HepG2 (cell line): ENCODE measurements at regions not wholly inside any gene's neighbourhood (a gene's known extent, or its start where the extent isn't known, plus 50 kb on each side); places are given as distances from the start of the nearest gene placed in this dataset.

Experiments
- ATAC-seq: fragments of 200-7000 bp; cut with Tn5 transposase; 3 replicates; pipeline ENCODE4 v1.9.1; 2020; ENCODE audit warnings: mild to moderate bottlenecking, moderate library complexity
- BruUV-seq: library from RNA; stranded (reverse); fragments of 400-500 nt; replicated peaks from 2 replicates; lab custom pipeline; 2021; lab: Mats Ljungman, UMichigan
- CTCF ChIA-PET: fragments of 300-600 bp; formaldehyde crosslinking; extraction: SDS; loops from one replicate; lab custom pipeline; 2021; ENCODE audit warnings: low total read pairs, inconsistent platforms, low intra/inter-chr PET ratio; lab: Yijun Ruan, JAX
- POLR2A ChIA-PET: fragments of 350-600 bp; sonication (Branson Sonifier 250); formaldehyde crosslinking; loops from one replicate; lab custom pipeline; 2020; ENCODE audit warnings: antibody characterized with exemption, inconsistent platforms; lab: Yijun Ruan, JAX
- DNase-seq: peaks from one replicate; pipeline ENCODE4 v3.0.0-alpha.2; 2015; ENCODE audit warnings: low spot score
- FAIRE-seq: peaks from 3 replicates; lab custom pipeline; 2011; peaks lifted over from hg19 to GRCh38; lab: Jason Lieb, UNC
- H2AFZ ChIP-seq: one replicate; pipeline ENCODE4 v1.6.1; 2011; ENCODE audit warnings: low read length, inconsistent platforms
- H3K27ac ChIP-seq: fragments of 300-600 bp; 3 replicates; pipeline ENCODE4 v1.8.0; 2011; ENCODE audit warnings: mixed run types, mild to moderate bottlenecking, mixed read lengths, low read length, inconsistent platforms; ENCODE audit not compliant: insufficient read depth; ENCODE audit errors: extremely low read length
- H3K27me3 ChIP-seq, 2 experiments: fragments of 200-600 bp in 1 of 2; 2 replicates in 1 of 2; 3 replicates in 1 of 2; pipeline versions ENCODE4 v1.6.0 to v1.8.0; 2011; ENCODE audit warnings: low read length in 2 of 2, mild to moderate bottlenecking in 2 of 2, moderate library complexity in 2 of 2, inconsistent platforms in 1 of 2; ENCODE audit not compliant: insufficient read depth in 2 of 2, control insufficient read depth in 1 of 2
- H3K36me3 ChIP-seq, 2 experiments: fragments of 200-600 bp in 1 of 2; replicated peaks in 1 of 2; 2 replicates in 1 of 2; 3 replicates in 1 of 2; pipeline versions ENCODE4 v1.5.1 to v1.8.0; 2011; ENCODE audit warnings: low read length in 2 of 2, inconsistent platforms in 1 of 2; ENCODE audit not compliant: insufficient read depth in 2 of 2, control insufficient read depth in 1 of 2
- H3K4me1 ChIP-seq: 2 replicates; pipeline ENCODE4 v1.5.1; 2012; ENCODE audit warnings: low read length, inconsistent platforms; ENCODE audit not compliant: insufficient read depth
- H3K4me2 ChIP-seq: 2 replicates; pipeline ENCODE4 v1.6.0; 2011; ENCODE audit warnings: low read depth, low read length, inconsistent platforms
- H3K4me3 ChIP-seq, 3 experiments: fragments of 200-600 bp in 1 of 3; sonication (generic), shearing (Covaris generic) in 1 of 3; replicated peaks in 1 of 3; 2 replicates each; pipeline ENCODE4 v1.5.1; 2011 to 2016; ENCODE audit warnings: low read length in 3 of 3, inconsistent platforms in 2 of 3, low read depth in 2 of 3, mild to moderate bottlenecking in 2 of 3, control low read depth in 1 of 3, mixed read lengths in 1 of 3; ENCODE audit not compliant: insufficient read depth in 1 of 3
- H3K79me2 ChIP-seq: one replicate; pipeline ENCODE4 v1.6.1; 2011; ENCODE audit warnings: low read length, inconsistent platforms; ENCODE audit not compliant: insufficient read depth
- H3K9ac ChIP-seq: 2 replicates; pipeline ENCODE4 v1.6.0; 2011; ENCODE audit warnings: mild to moderate bottlenecking, low read depth, low read length, inconsistent platforms; ENCODE audit not compliant: insufficient read depth
- H3K9me3 ChIP-seq: 2 replicates; pipeline ENCODE4 v1.5.1; 2012; ENCODE audit warnings: mild to moderate bottlenecking, low read length
- H4K20me1 ChIP-seq: 2 replicates; pipeline ENCODE4 v1.6.0; 2011; ENCODE audit warnings: inconsistent platforms, mild to moderate bottlenecking, low read length, moderate library complexity; ENCODE audit not compliant: insufficient read depth
- CC2D1A ChIP-seq: sonication (generic); formaldehyde crosslinking; IDR thresholded peaks from 2 replicates; pipeline ENCODE4 v1.8.1; 2023; ENCODE audit warnings: mild to moderate bottlenecking, missing genetic modification reagents
- ISL2 ChIP-seq: sonication (generic); formaldehyde crosslinking; IDR thresholded peaks from 2 replicates; pipeline ENCODE4 v1.5.0; 2020; ENCODE audit warnings: missing genetic modification reagents
- KLF12 ChIP-seq: sonication (generic); formaldehyde crosslinking; IDR thresholded peaks from 2 replicates; pipeline ENCODE4 v1.4.0; 2020; ENCODE audit warnings: missing genetic modification reagents, borderline replicate concordance
- MAFK ChIP-seq, 2 experiments: IDR thresholded peaks in 1 of 2; conservative IDR thresholded peaks in 1 of 2; 2 replicates each; pipeline ENCODE4 v1.6.1; 2011; ENCODE audit warnings: improper control_type of control experiment in 2 of 2, low read length in 2 of 2
- REPIN1 ChIP-seq: sonication (generic); formaldehyde crosslinking; IDR thresholded peaks from 2 replicates; pipeline ENCODE4 v1.8.0; 2022; ENCODE audit warnings: missing genetic modification reagents, low read depth, mild to moderate bottlenecking, borderline replicate concordance
- TP53 ChIP-seq: sonication (generic); formaldehyde crosslinking; conservative IDR thresholded peaks from 2 replicates; pipeline ENCODE4 v1.4.0; 2020; ENCODE audit warnings: missing genetic modification reagents
- ZNF282 ChIP-seq: fragments of 450-650 bp; IDR thresholded peaks from 2 replicates; pipeline ENCODE4 v1.6.1; 2018; ENCODE audit not compliant: partially characterized antibody
- ZNF441 ChIP-seq: sonication (generic); formaldehyde crosslinking; IDR thresholded peaks from 2 replicates; pipeline ENCODE4 v1.7.0; 2021; ENCODE audit warnings: missing genetic modification reagents, borderline replicate concordance
- WGBS: methylation state at CpG from one replicate; pipeline ENCODE4 v1.1.6; 2017; ENCODE audit warnings: low lambda C conversion rate; 5-methylcytosine and 5-hydroxymethylcytosine counted together
- in situ Hi-C: cut with HindIII; loops from 2 replicates; pipeline ENCODE4 v1.10.0; 2017; ENCODE audit warnings: low pct_unique_long_range_greater_than_20kb; ENCODE audit not compliant: extremely low pct_ligation_motif_present
- intact Hi-C: fragments of 100-400 bp; cut with micrococcal nuclease; formaldehyde crosslinking; loops from one replicate; pipeline ENCODE4 v1.10.0; 2022; ENCODE audit not compliant: unreplicated experiment
- TF ChIP-seq, protein P1 (sequence below): sonication (generic); formaldehyde crosslinking; IDR thresholded peaks from 2 replicates; pipeline ENCODE4; 2020; ENCODE audit warnings: missing genetic modification reagents, mild to moderate bottlenecking, borderline replicate concordance
- TF ChIP-seq, protein P2 (sequence below): IDR thresholded peaks from 2 replicates; pipeline ENCODE4 v1.6.1; 2012; ENCODE audit warnings: low read depth, low read length, improper control_type of control experiment
- TF ChIP-seq, protein P3 (sequence below): sonication (generic); formaldehyde crosslinking; IDR thresholded peaks from 2 replicates; pipeline ENCODE4 v1.5.1; 2020; ENCODE audit warnings: mild to moderate bottlenecking, missing genetic modification reagents, moderate library complexity

DNA sequence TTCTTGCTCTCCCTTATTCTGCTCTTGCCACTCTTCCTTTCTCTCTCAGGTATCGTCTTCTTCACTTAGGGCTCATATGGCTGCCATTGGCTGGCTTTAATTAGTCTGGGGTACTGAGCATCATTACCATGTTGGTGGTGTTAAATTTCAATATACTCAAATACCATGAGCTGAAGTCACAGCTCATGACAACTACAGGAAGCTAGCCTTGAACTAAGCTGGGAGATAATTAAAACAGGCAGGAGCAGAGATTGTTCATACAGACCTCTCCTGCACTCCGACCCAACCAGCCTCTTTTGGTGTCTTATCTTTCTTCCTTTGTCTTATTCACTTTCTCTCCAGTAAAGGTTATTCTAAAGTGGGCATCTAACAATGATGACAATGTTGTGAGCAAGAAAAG lies 130.9 kb upstream of the BLID start:
- Histone ChIP-seq H3K4me3 (no peak overlapping the region), H4K20me1 (no peaks in the 10 kb centered on the region), H3K36me3 (no peaks in the 10 kb centered on the region), H3K27me3 (no peaks in the 10 kb centered on the region), H3K4me2 (no peak overlapping the region), H3K9ac (no peak overlapping the region), H3K27ac (no peak overlapping the region), H2AFZ (no peak overlapping the region), H3K79me2 (no peaks in the 10 kb centered on the region), H3K4me1 (no peaks in the 10 kb centered on the region), H3K9me3 (no peaks in the 10 kb centered on the region)
- no peak for DNase-seq
- FAIRE-seq: no peak
- BruUV-seq: no TSS peak
- intact Hi-C loops: no loop called here
- ChIA-PET CTCF (no interaction called here), POLR2A (no interaction called here)
- in situ Hi-C loops: no loop called here
- WGBS: 2% methylated on average over 2 of the region's 2 CpGs
- no peak for TF ChIP-seq ZNF282
- TF ChIP-seq MAFK (conservative IDR thresholded peaks at IDR 0.05 in 1 of 2, IDR thresholded peaks at IDR 0.05 in 1 of 2; ENCODE audit: low read length in 2 of 2): no peak
- no peak for TF ChIP-seq TP53 (CRISPR knock-in tag)
- no peak for TF ChIP-seq ISL2
- TF ChIP-seq CC2D1A (CRISPR knock-in tag): no peak
- ATAC-seq: no peak

DNA sequence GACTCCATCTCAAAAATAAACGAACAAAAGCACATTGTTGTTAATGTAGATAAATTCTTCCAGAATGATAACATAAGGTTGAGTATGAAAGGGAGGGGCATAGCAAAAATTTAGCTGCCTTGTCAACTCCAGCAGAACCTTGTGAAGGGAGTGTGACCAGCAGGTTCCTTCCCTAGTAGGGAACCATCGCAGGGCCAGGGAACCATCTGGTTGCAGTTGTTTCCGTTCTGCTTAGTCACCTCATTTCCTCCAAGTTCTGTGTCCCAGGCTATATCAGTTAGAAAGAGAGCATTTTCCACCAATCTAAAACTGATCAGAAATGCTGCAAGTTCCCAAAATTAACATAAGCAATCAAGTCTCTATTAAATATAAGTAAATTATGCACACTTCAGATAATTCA lies 126.7 kb upstream of the BLID start:
- WGBS: 50% methylated on average over 3 of the region's 3 CpGs
- intact Hi-C loops: no loop called here
- no peaks in the 10 kb centered on the region for H3K9me3 ChIP-seq
- no peaks in the 10 kb centered on the region for H3K27me3 ChIP-seq
- no peak for DNase-seq
- no TSS peak for BruUV-seq
- no peak for ATAC-seq
- H3K4me2 ChIP-seq: no peak overlapping the region
- in situ Hi-C loops: no loop called here
- H3K79me2 ChIP-seq: no peaks in the 10 kb centered on the region
- no peak overlapping the region for H3K4me3 ChIP-seq
- no peak overlapping the region for H3K9ac ChIP-seq
- no peak for FAIRE-seq
- no peak overlapping the region for H2AFZ ChIP-seq
- POLR2A ChIA-PET: no interaction called here
- no peaks in the 10 kb centered on the region for H4K20me1 ChIP-seq
- no peaks in the 10 kb centered on the region for H3K36me3 ChIP-seq
- no peak overlapping the region for H3K27ac ChIP-seq
- no peaks in the 10 kb centered on the region for H3K4me1 ChIP-seq
- CTCF ChIA-PET: no interaction called here
- no peak for TF ChIP-seq KLF12
- TF ChIP-seq, protein P1, sequence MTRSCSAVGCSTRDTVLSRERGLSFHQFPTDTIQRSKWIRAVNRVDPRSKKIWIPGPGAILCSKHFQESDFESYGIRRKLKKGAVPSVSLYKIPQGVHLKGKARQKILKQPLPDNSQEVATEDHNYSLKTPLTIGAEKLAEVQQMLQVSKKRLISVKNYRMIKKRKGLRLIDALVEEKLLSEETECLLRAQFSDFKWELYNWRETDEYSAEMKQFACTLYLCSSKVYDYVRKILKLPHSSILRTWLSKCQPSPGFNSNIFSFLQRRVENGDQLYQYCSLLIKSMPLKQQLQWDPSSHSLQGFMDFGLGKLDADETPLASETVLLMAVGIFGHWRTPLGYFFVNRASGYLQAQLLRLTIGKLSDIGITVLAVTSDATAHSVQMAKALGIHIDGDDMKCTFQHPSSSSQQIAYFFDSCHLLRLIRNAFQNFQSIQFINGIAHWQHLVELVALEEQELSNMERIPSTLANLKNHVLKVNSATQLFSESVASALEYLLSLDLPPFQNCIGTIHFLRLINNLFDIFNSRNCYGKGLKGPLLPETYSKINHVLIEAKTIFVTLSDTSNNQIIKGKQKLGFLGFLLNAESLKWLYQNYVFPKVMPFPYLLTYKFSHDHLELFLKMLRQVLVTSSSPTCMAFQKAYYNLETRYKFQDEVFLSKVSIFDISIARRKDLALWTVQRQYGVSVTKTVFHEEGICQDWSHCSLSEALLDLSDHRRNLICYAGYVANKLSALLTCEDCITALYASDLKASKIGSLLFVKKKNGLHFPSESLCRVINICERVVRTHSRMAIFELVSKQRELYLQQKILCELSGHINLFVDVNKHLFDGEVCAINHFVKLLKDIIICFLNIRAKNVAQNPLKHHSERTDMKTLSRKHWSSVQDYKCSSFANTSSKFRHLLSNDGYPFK (CRISPR knock-in tag): no peak
- TF ChIP-seq, protein P2, sequence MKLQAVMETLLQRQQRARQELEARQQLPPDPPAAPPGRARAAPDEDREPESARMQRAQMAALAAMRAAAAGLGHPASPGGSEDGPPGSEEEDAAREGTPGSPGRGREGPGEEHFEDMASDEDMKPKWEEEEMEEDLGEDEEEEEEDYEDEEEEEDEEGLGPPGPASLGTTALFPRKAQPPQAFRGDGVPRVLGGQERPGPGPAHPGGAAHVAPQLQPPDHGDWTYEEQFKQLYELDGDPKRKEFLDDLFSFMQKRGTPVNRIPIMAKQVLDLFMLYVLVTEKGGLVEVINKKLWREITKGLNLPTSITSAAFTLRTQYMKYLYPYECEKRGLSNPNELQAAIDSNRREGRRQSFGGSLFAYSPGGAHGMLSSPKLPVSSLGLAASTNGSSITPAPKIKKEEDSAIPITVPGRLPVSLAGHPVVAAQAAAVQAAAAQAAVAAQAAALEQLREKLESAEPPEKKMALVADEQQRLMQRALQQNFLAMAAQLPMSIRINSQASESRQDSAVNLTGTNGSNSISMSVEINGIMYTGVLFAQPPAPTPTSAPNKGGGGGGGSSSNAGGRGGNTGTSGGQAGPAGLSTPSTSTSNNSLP: no peak
- TF ChIP-seq, protein P3, sequence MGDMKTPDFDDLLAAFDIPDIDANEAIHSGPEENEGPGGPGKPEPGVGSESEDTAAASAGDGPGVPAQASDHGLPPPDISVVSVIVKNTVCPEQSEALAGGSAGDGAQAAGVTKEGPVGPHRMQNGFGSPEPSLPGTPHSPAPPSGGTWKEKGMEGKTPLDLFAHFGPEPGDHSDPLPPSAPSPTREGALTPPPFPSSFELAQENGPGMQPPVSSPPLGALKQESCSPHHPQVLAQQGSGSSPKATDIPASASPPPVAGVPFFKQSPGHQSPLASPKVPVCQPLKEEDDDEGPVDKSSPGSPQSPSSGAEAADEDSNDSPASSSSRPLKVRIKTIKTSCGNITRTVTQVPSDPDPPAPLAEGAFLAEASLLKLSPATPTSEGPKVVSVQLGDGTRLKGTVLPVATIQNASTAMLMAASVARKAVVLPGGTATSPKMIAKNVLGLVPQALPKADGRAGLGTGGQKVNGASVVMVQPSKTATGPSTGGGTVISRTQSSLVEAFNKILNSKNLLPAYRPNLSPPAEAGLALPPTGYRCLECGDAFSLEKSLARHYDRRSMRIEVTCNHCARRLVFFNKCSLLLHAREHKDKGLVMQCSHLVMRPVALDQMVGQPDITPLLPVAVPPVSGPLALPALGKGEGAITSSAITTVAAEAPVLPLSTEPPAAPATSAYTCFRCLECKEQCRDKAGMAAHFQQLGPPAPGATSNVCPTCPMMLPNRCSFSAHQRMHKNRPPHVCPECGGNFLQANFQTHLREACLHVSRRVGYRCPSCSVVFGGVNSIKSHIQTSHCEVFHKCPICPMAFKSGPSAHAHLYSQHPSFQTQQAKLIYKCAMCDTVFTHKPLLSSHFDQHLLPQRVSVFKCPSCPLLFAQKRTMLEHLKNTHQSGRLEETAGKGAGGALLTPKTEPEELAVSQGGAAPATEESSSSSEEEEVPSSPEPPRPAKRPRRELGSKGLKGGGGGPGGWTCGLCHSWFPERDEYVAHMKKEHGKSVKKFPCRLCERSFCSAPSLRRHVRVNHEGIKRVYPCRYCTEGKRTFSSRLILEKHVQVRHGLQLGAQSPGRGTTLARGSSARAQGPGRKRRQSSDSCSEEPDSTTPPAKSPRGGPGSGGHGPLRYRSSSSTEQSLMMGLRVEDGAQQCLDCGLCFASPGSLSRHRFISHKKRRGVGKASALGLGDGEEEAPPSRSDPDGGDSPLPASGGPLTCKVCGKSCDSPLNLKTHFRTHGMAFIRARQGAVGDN: no peak
- no peak for TF ChIP-seq ZNF441 (CRISPR knock-in tag)
- no peak for TF ChIP-seq REPIN1 (CRISPR knock-in tag)
